CD4-positive, alpha-beta T cell (primary cell): ENCODE measurements at regions not wholly inside any gene's neighbourhood (a gene's known extent, or its start where the extent isn't known, plus 50 kb on each side); places are given as distances from the start of the nearest gene placed in this dataset.

Experiments used
- ATAC-seq: fragments of 200-7000 bp; cut with Tn5 transposase; one replicate; pipeline ENCODE4 v1.10.0; 2022; ENCODE audit warnings: mild to moderate bottlenecking; ENCODE audit not compliant: poor library complexity
- CTCF ChIA-PET: fragments of 350-600 bp; sonication (Branson Sonifier 250); formaldehyde crosslinking; loops from one replicate; lab custom pipeline; 2021; ENCODE audit warnings: antibody characterized with exemption, inconsistent platforms; lab: Charles Lee
- POLR2A ChIA-PET: fragments of 350-600 bp; sonication (Branson Sonifier 250); formaldehyde crosslinking; loops from one replicate; lab custom pipeline; 2021; ENCODE audit warnings: antibody characterized with exemption, inconsistent platforms; lab: Charles Lee
- DNase-seq, 14 experiments: peaks; one replicate each; pipeline ENCODE4 v3.0.0-alpha.2; 2013 to 2020; ENCODE audit warnings: mixed read lengths in 2 of 14
- H3K27ac ChIP-seq, 2 donors: one replicate each; pipeline versions ENCODE4 v1.5.1 to v1.7.0; 2013; ENCODE audit warnings: low read length in 2 of 2, low read depth in 1 of 2, mild to moderate bottlenecking in 1 of 2
- H3K27me3 ChIP-seq, 2 experiments: 1 replicate in 1 of 2; 2 replicates in 1 of 2; pipeline versions ENCODE4 v1.6.1 to v1.7.0; 2013; ENCODE audit warnings: low read length in 2 of 2, control low read depth in 1 of 2, mild to moderate bottlenecking in 1 of 2, moderate library complexity in 1 of 2; ENCODE audit not compliant: insufficient read depth in 2 of 2, control insufficient read depth in 1 of 2
- H3K36me3 ChIP-seq: one replicate; pipeline ENCODE4 v1.6.1; 2013; ENCODE audit warnings: low read length, control low read depth; ENCODE audit not compliant: insufficient read depth
- H3K4me1 ChIP-seq: one replicate; pipeline ENCODE4 v1.6.1; 2013; ENCODE audit warnings: low read length, control low read depth; ENCODE audit not compliant: insufficient read depth
- H3K4me3 ChIP-seq: one replicate; pipeline ENCODE4 v1.5.1; 2013; ENCODE audit warnings: mild to moderate bottlenecking, low read length, moderate library complexity
- H3K9me3 ChIP-seq, 2 experiments: 1 replicate in 1 of 2; 2 replicates in 1 of 2; pipeline versions ENCODE4 v1.6.1 to v1.7.0; 2013; ENCODE audit warnings: low read length in 2 of 2, mild to moderate bottlenecking in 2 of 2, control low read depth in 1 of 2, moderate library complexity in 1 of 2; ENCODE audit not compliant: control insufficient read depth in 1 of 2, insufficient read depth in 1 of 2
- H3K27ac Mint-ChIP-seq: one replicate; pipeline ENCODE4 v1.8.0; 2020; ENCODE audit warnings: mixed read lengths
- H3K27me3 Mint-ChIP-seq: one replicate; pipeline ENCODE4 v1.8.0; 2021; ENCODE audit warnings: mixed read lengths
- H3K36me3 Mint-ChIP-seq: one replicate; pipeline ENCODE4 v1.8.0; 2021; ENCODE audit warnings: low read depth, mixed read lengths
- H3K4me1 Mint-ChIP-seq: one replicate; pipeline ENCODE4 v1.8.0; 2021; ENCODE audit warnings: low read depth, mixed read lengths
- H3K4me3 Mint-ChIP-seq: one replicate; pipeline ENCODE4 v1.8.0; 2020; ENCODE audit warnings: mild to moderate bottlenecking, mixed read lengths
- H3K9me3 Mint-ChIP-seq: one replicate; pipeline ENCODE4 v1.8.0; 2020; ENCODE audit warnings: mixed read lengths
- intact Hi-C, 2 experiments: fragments of 100-400 bp; cut with DNase I in 1 of 2; cut with micrococcal nuclease in 1 of 2; formaldehyde crosslinking; loops; one replicate each; pipeline versions ENCODE4 v1.15.1 to v1.9.0; 2023 to 2025; cut with DNase I, micrococcal nuclease
- TF ChIP-seq, protein P1 (sequence below): fragments of 200-600 bp; IDR thresholded peaks from one replicate; pipeline ENCODE4 v1.8.0; 2022; ENCODE audit warnings: antibody characterized with exemption, mild to moderate bottlenecking

DNA sequence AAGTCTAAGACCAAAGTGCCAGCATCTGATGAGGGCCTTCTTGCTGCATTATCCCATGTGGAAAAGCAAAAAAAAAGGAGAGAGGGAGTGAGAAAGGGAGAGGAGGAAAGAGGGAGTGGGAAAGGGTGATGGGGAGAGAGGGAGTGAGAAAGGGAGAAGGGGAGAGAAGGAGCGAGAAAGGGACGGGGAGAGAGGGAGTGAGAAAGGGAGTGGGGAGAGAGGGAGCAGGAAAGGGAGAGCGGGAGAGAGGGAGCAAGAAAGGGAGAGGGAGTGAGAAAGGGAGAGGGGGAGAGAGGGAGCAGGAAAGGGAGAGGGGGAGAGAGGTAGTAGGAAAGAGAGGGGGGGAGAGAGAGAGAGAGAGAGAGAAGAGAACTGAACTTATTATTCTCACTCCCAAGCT is 241.1 kb upstream of the RIMS1 start:
- Mint-ChIP-seq H3K4me1 (no peaks in the 10 kb centered on the region), H3K9me3 (peaks cover 11% of the 10 kb centered on the region), H3K27me3 (no peaks in the 10 kb centered on the region), H3K27ac (no peak overlapping the region), H3K36me3 (no peaks in the 10 kb centered on the region), H3K4me3 (no peak overlapping the region)
- no peaks in the 10 kb centered on the region for H3K4me1 ChIP-seq
- ChIA-PET POLR2A (no interaction called here), CTCF (no interaction called here)
- no peak for DNase-seq
- TF ChIP-seq, protein P1, sequence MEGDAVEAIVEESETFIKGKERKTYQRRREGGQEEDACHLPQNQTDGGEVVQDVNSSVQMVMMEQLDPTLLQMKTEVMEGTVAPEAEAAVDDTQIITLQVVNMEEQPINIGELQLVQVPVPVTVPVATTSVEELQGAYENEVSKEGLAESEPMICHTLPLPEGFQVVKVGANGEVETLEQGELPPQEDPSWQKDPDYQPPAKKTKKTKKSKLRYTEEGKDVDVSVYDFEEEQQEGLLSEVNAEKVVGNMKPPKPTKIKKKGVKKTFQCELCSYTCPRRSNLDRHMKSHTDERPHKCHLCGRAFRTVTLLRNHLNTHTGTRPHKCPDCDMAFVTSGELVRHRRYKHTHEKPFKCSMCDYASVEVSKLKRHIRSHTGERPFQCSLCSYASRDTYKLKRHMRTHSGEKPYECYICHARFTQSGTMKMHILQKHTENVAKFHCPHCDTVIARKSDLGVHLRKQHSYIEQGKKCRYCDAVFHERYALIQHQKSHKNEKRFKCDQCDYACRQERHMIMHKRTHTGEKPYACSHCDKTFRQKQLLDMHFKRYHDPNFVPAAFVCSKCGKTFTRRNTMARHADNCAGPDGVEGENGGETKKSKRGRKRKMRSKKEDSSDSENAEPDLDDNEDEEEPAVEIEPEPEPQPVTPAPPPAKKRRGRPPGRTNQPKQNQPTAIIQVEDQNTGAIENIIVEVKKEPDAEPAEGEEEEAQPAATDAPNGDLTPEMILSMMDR, result no peak
- H3K27me3 ChIP-seq, result no peaks in the 10 kb centered on the region
- no peak overlapping the region for H3K4me3 ChIP-seq
- intact Hi-C loops, result no loop called here
- no peak for ATAC-seq
- H3K9me3 ChIP-seq, result peaks cover 0 to 8% of the 10 kb centered on the region in 2 experiments
- H3K27ac ChIP-seq, result no peak overlapping the region
- no peaks in the 10 kb centered on the region for H3K36me3 ChIP-seq

DNA sequence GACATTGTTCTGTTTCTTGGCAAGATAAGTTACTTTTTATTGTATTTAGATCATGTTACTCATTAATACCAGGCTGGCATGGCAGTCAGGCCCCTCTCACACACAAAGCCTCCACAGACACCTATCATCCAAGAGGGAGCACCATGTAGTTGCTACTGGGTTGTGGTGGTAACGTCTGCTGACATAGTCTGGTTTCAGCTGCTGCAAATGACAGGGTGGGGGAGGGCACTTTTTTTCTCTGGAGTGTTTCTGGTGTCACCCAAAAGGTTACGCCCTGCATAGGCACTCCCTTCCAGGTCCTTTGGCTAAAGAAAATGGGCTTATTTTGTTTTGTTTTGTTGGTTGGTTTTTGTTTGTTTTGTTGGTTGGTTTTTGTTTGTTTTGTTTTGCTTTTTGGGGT is 236.4 kb upstream of the RIMS1 start:
- ChIA-PET POLR2A (no interaction called here), CTCF (no interaction called here)
- ATAC-seq, result no peak
- Histone ChIP-seq H3K4me1 (no peaks in the 10 kb centered on the region), H3K4me3 (no peak overlapping the region), H3K27me3 (no peaks in the 10 kb centered on the region), H3K27ac (no peak overlapping the region), H3K36me3 (no peaks in the 10 kb centered on the region), H3K9me3 (peaks cover 0 to 8% of the 10 kb centered on the region in 2 experiments)
- H3K27me3 Mint-ChIP-seq, result no peaks in the 10 kb centered on the region
- no peak for DNase-seq
- intact Hi-C loops, result no loop called here
- H3K4me3 Mint-ChIP-seq, result no peak overlapping the region
- H3K27ac Mint-ChIP-seq, result no peak overlapping the region
- no peaks in the 10 kb centered on the region for H3K4me1 Mint-ChIP-seq
- peaks cover 6% of the 10 kb centered on the region for H3K9me3 Mint-ChIP-seq
- TF ChIP-seq, protein P1, result no peak
- no peaks in the 10 kb centered on the region for H3K36me3 Mint-ChIP-seq

DNA sequence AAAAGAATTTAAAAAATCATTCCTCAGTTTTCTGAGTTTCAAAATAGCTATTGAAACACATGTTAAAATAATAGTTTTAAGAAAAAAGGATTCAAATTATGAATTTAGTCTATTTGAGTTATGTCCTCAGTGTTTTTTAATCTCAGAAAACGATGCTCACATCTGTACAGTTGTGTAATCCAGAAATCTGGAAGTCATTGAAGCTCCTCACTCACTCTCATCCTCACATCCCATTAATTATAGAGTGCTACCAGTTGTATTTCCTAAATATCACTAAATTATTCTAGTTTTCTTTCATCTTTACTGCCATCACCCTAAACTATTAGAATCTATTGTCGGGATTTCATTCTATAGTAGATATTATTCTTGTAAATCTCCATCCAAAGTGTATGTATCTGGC is 234.7 kb upstream of the RIMS1 start:
- TF ChIP-seq, protein P1, result no peak
- no peaks in the 10 kb centered on the region for H3K4me1 ChIP-seq
- DNase-seq (no peak), ATAC-seq (no peak)
- no peaks in the 10 kb centered on the region for H3K36me3 ChIP-seq
- Mint-ChIP-seq H3K4me1 (no peaks in the 10 kb centered on the region), H3K4me3 (no peak overlapping the region), H3K27ac (no peak overlapping the region), H3K9me3 (peaks cover 6% of the 10 kb centered on the region), H3K36me3 (no peaks in the 10 kb centered on the region), H3K27me3 (no peaks in the 10 kb centered on the region)
- H3K9me3 ChIP-seq, result peaks cover 0 to under 1% of the 10 kb centered on the region in 2 experiments
- no peak overlapping the region for H3K4me3 ChIP-seq
- intact Hi-C loops, result no loop called here
- ChIA-PET CTCF (no interaction called here), POLR2A (no interaction called here)
- no peak overlapping the region for H3K27ac ChIP-seq
- no peaks in the 10 kb centered on the region for H3K27me3 ChIP-seq
